HCT116 (cell line): ENCODE measurements at regions not wholly inside any gene's neighbourhood (a gene's known extent, or its start where the extent isn't known, plus 50 kb on each side); places are given as distances from the start of the nearest gene placed in this dataset.

Experiments
- ATAC-seq: fragments of 200-7000 bp; cut with Tn5 transposase; 2 replicates; pipeline ENCODE4 v1.9.1; 2020; ENCODE audit warnings: mild to moderate bottlenecking, moderate library complexity
- BruUV-seq: library from RNA; stranded (reverse); fragments of 400-500 nt; replicated peaks from 2 replicates; lab custom pipeline; 2021; lab: Mats Ljungman, UMichigan
- CTCF ChIA-PET: fragments of 300-600 bp; sonication (Branson Sonifier 250); formaldehyde crosslinking; loops from one replicate; lab custom pipeline; 2021; ENCODE audit warnings: antibody characterized with exemption; lab: Charles Lee
- POLR2A ChIA-PET: fragments of 300-600, 350-600 bp; sonication (Branson Sonifier 250); formaldehyde crosslinking; loops from one replicate; lab custom pipeline; 2021; ENCODE audit warnings: antibody characterized with exemption; lab: Charles Lee
- RAD21 ChIA-PET, 2 experiments: fragments of 300-600 bp; sonication (Branson Sonifier 250); formaldehyde crosslinking; loops; one replicate each; lab custom pipeline; 2023; ENCODE audit warnings: low total read pairs in 2 of 2; ENCODE audit not compliant: uncharacterized antibody in 2 of 2, unreplicated experiment in 2 of 2, low non-redundant PET in 1 of 2; lab: Charles Lee
- DNase-seq: peaks from one replicate; pipeline ENCODE4 v3.0.0-alpha.2; 2010; ENCODE audit warnings: low read depth, low spot score
- H2AFZ ChIP-seq: fragments of 200-600 bp; shearing (Covaris generic), sonication (generic); 2 replicates; pipeline ENCODE4 v1.6.1; 2017; ENCODE audit warnings: low read depth, mixed run types, mixed read lengths, antibody characterized with exemption, low read length; ENCODE audit not compliant: poor library complexity, severe bottlenecking
- H3K27ac ChIP-seq: 2 replicates; pipeline ENCODE4 v1.5.1; 2012; ENCODE audit warnings: low read depth, low read length
- H3K27me3 ChIP-seq: fragments of 200-600 bp; sonication (generic); 2 replicates; pipeline ENCODE4 v1.6.1; 2016; ENCODE audit warnings: mixed run types, low read length, mixed read lengths; ENCODE audit not compliant: insufficient read depth
- H3K36me3 ChIP-seq, 2 experiments: fragments of 200-500 bp in 1 of 2; fragments of 200-600 bp in 1 of 2; sonication (Bioruptor generic) in 1 of 2; sonication (generic) in 1 of 2; 2 replicates each; pipeline versions ENCODE4 v1.5.1 to v1.6.1; 2014 to 2016; ENCODE audit warnings: low read length in 2 of 2, inconsistent platforms in 1 of 2, mixed read lengths in 1 of 2, mixed run types in 1 of 2; ENCODE audit not compliant: insufficient read depth in 2 of 2, control insufficient read depth in 1 of 2
- H3K4me1 ChIP-seq, 2 experiments: fragments of 200-600 bp in 1 of 2; sonication (generic) in 1 of 2; 2 replicates each; pipeline versions ENCODE4 v1.5.1 to v1.6.1; 2012 to 2017; ENCODE audit warnings: low read length in 2 of 2, inconsistent platforms in 1 of 2, mild to moderate bottlenecking in 1 of 2, mixed read lengths in 1 of 2, mixed run types in 1 of 2, moderate library complexity in 1 of 2; ENCODE audit not compliant: insufficient read depth in 2 of 2, control insufficient read depth in 1 of 2
- H3K4me2 ChIP-seq: fragments of 200-600 bp; sonication (generic); 2 replicates; pipeline ENCODE4 v1.6.1; 2017; ENCODE audit warnings: mixed run types, low read length, mixed read lengths
- H3K4me3 ChIP-seq, 2 experiments: fragments of 200-600 bp in 1 of 2; sonication (generic) in 1 of 2; replicated peaks in 1 of 2; 2 replicates each; pipeline ENCODE4 v1.5.1; 2011 to 2016; ENCODE audit warnings: low read length in 2 of 2, control low read depth in 1 of 2, low read depth in 1 of 2, mild to moderate bottlenecking in 1 of 2, mixed read lengths in 1 of 2, mixed run types in 1 of 2
- H3K79me2 ChIP-seq: fragments of 200-600 bp; sonication (generic); 2 replicates; pipeline ENCODE4 v1.6.1; 2017; ENCODE audit warnings: mild to moderate bottlenecking, mixed run types, low read length, moderate library complexity, mixed read lengths; ENCODE audit not compliant: insufficient read depth
- H3K9ac ChIP-seq: fragments of 200-600 bp; sonication (generic); 2 replicates; pipeline ENCODE4 v1.6.1; 2016; ENCODE audit warnings: low read length, mixed read lengths
- H3K9me2 ChIP-seq: fragments of 200-600 bp; sonication (generic), shearing (Covaris generic); 2 replicates; pipeline ENCODE4 v1.6.1; 2017; ENCODE audit warnings: mixed run types, mild to moderate bottlenecking, moderate library complexity; ENCODE audit not compliant: insufficient read depth
- H3K9me3 ChIP-seq, 2 experiments: fragments of 200-500 bp in 1 of 2; fragments of 200-600 bp in 1 of 2; sonication (Bioruptor generic) in 1 of 2; sonication (generic) in 1 of 2; 2 replicates each; pipeline ENCODE4 v1.6.1; 2014 to 2017; ENCODE audit warnings: low read length in 2 of 2, mixed read lengths in 2 of 2, inconsistent platforms in 1 of 2, low read depth in 1 of 2, mild to moderate bottlenecking in 1 of 2, mixed run types in 1 of 2, moderate library complexity in 1 of 2; ENCODE audit not compliant: control insufficient read depth in 1 of 2, insufficient read depth in 1 of 2
- H4K20me1 ChIP-seq: fragments of 200-600 bp; sonication (generic), shearing (Covaris generic); 2 replicates; pipeline ENCODE4 v1.6.1; 2017; ENCODE audit warnings: mixed run types, mild to moderate bottlenecking, moderate library complexity; ENCODE audit not compliant: insufficient read depth
- CBX3 ChIP-seq: IDR thresholded peaks from 2 replicates; pipeline ENCODE4 v1.6.1; 2012; ENCODE audit warnings: low read depth
- CEBPB ChIP-seq: IDR thresholded peaks from 2 replicates; pipeline ENCODE4 v1.6.1; 2012; ENCODE audit warnings: low read depth
- ELF1 ChIP-seq: IDR thresholded peaks from 2 replicates; pipeline ENCODE4 v1.6.1; 2012; ENCODE audit warnings: low read depth, borderline replicate concordance
- EZH2 ChIP-seq: fragments of 200-600 bp; sonication (generic); IDR thresholded peaks from 2 replicates; pipeline ENCODE4 v1.6.1; 2017; ENCODE audit warnings: antibody characterized with exemption, mixed run types
- EZH2phosphoT487 ChIP-seq: fragments of 200-600 bp; IDR thresholded peaks from 2 replicates; pipeline ENCODE4 v1.6.1; 2018; ENCODE audit warnings: antibody characterized with exemption, borderline replicate concordance
- FOSL1 ChIP-seq: IDR thresholded peaks from 2 replicates; pipeline ENCODE4 v1.6.1; 2012; ENCODE audit warnings: low read depth
- RAD21 ChIP-seq: IDR thresholded peaks from 2 replicates; pipeline ENCODE4 v1.6.1; 2012; ENCODE audit warnings: low read depth, mild to moderate bottlenecking
- SIN3A ChIP-seq: IDR thresholded peaks from 2 replicates; pipeline ENCODE4 v1.6.1; 2012; ENCODE audit warnings: low read depth
- SP1 ChIP-seq: IDR thresholded peaks from 2 replicates; pipeline ENCODE4 v1.6.1; 2012; ENCODE audit warnings: low read depth
- SRF ChIP-seq: IDR thresholded peaks from 2 replicates; pipeline ENCODE4 v1.6.1; 2012; ENCODE audit warnings: low read depth
- TCF7L2 ChIP-seq: IDR thresholded peaks from 2 replicates; pipeline ENCODE4 v1.7.0; 2011; ENCODE audit warnings: borderline replicate concordance, inconsistent platforms; ENCODE audit not compliant: insufficient read depth, insufficient read length; ENCODE audit errors: extremely low read depth
- ZFX ChIP-seq: fragments of 450-650 bp; IDR thresholded peaks from 2 replicates; pipeline ENCODE4 v1.6.1; 2017
- ZNF274 ChIP-seq: fragments of 200-500 bp; sonication (Bioruptor generic); IDR thresholded peaks from 2 replicates; pipeline ENCODE4 v1.6.1; 2014; ENCODE audit warnings: mild to moderate bottlenecking, low read depth, low read length, inconsistent platforms
- intact Hi-C: fragments of 100-400 bp; cut with micrococcal nuclease; formaldehyde crosslinking; loops from 2 replicates; pipeline ENCODE4 v1.10.0; 2022
- TF ChIP-seq, protein P1 (sequence below): IDR thresholded peaks from 2 replicates; pipeline ENCODE4 v1.6.1; 2012
- TF ChIP-seq, protein P2 (sequence below): IDR thresholded peaks from 2 replicates; pipeline ENCODE4 v1.6.1; 2012; ENCODE audit warnings: low read depth

DNA sequence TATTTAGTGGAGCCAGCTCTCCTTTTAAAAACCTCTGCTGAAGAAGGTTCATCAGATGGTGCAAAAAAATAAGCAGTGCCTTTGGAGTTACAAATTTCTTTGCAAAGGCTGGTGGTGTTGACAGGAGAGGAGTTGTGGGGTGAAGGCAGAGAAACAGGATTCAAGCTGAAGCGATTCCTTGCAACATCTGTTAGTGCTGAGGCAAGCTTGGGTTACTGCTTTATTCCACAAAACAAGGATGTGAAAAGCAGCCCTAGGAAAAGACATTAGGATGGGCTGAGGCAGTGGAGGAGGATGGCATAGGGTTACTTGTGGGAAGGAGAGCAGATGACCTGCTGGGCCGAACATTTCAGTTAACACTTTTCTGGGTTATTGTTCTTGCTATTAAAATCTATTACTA, 390.7 kb downstream of the DLEU7 start:
- no peak overlapping the region for H3K27ac ChIP-seq
- no peak for TF ChIP-seq CBX3
- no peak for TF ChIP-seq FOSL1
- TF ChIP-seq, protein P1, sequence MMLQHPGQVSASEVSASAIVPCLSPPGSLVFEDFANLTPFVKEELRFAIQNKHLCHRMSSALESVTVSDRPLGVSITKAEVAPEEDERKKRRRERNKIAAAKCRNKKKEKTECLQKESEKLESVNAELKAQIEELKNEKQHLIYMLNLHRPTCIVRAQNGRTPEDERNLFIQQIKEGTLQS: no peak
- TF ChIP-seq ELF1: no peak
- TF ChIP-seq ZFX: no peak
- TF ChIP-seq EZH2: no peak
- no peak for TF ChIP-seq SP1
- TF ChIP-seq, all 23 proteins: peak for 0
- Histone ChIP-seq H4K20me1 (no peaks in the 10 kb centered on the region), H3K9me2 (no peaks in the 10 kb centered on the region), H3K4me1 (no peaks in the 10 kb centered on the region), H2AFZ (no peak overlapping the region), H3K9ac (no peak overlapping the region), H3K27me3 (no peaks in the 10 kb centered on the region), H3K4me2 (no peak overlapping the region), H3K36me3 (no peaks in the 10 kb centered on the region), H3K79me2 (no peaks in the 10 kb centered on the region), H3K9me3 (no peaks in the 10 kb centered on the region), H3K4me3 (no peak overlapping the region)
- POLR2A ChIA-PET: no interaction called here
- DNase-seq (no peak), ATAC-seq (no peak)
- RAD21 ChIA-PET: no interaction called here
- CTCF ChIA-PET: no interaction called here
- BruUV-seq: no TSS peak
- intact Hi-C loops: no loop called here

DNA sequence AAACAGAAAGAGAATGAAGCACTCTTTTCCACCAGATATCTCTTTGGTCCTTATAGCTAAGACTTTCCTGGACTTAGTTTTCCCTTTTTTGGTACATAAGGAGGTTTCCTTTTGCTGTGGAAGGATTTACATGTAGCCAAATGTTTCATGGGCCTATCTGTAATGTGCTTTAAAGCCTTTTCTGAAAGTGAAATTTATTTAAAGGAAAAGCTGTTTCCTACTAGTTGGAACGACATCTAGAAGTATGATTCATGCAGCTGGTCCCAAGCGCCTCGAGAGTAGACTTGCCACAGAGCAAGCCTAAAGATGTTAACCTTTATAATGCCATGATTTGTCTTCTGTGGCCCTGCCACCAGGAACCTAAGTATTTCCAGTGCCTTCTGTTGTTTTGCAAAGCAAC, 390.3 kb downstream of the DLEU7 start:
- TF ChIP-seq ELF1: no peak
- TF ChIP-seq TCF7L2: no peak
- TF ChIP-seq ZNF274: no peak
- TF ChIP-seq EZH2phosphoT487: no peak
- TF ChIP-seq SP1: no peak
- TF ChIP-seq CEBPB: no peak
- no peak for TF ChIP-seq FOSL1
- TF ChIP-seq, protein P2, sequence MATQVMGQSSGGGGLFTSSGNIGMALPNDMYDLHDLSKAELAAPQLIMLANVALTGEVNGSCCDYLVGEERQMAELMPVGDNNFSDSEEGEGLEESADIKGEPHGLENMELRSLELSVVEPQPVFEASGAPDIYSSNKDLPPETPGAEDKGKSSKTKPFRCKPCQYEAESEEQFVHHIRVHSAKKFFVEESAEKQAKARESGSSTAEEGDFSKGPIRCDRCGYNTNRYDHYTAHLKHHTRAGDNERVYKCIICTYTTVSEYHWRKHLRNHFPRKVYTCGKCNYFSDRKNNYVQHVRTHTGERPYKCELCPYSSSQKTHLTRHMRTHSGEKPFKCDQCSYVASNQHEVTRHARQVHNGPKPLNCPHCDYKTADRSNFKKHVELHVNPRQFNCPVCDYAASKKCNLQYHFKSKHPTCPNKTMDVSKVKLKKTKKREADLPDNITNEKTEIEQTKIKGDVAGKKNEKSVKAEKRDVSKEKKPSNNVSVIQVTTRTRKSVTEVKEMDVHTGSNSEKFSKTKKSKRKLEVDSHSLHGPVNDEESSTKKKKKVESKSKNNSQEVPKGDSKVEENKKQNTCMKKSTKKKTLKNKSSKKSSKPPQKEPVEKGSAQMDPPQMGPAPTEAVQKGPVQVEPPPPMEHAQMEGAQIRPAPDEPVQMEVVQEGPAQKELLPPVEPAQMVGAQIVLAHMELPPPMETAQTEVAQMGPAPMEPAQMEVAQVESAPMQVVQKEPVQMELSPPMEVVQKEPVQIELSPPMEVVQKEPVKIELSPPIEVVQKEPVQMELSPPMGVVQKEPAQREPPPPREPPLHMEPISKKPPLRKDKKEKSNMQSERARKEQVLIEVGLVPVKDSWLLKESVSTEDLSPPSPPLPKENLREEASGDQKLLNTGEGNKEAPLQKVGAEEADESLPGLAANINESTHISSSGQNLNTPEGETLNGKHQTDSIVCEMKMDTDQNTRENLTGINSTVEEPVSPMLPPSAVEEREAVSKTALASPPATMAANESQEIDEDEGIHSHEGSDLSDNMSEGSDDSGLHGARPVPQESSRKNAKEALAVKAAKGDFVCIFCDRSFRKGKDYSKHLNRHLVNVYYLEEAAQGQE: no peak
- no peak for TF ChIP-seq SIN3A
- no peak for TF ChIP-seq RAD21
- TF ChIP-seq, protein P1: no peak
- no peak for TF ChIP-seq SRF
- no peak for TF ChIP-seq CBX3
- TF ChIP-seq, all 23 proteins: peak for 0
- RAD21 ChIA-PET: no interaction called here
- H3K4me2 ChIP-seq: no peak overlapping the region

More for the DNA sequence above, 390.3 kb downstream of the DLEU7 start:
- Histone ChIP-seq H3K4me1 (no peaks in the 10 kb centered on the region), H3K4me3 (no peak overlapping the region), H3K9me3 (no peaks in the 10 kb centered on the region), H3K79me2 (no peaks in the 10 kb centered on the region), H3K9ac (no peak overlapping the region), H3K27me3 (no peaks in the 10 kb centered on the region), H4K20me1 (no peaks in the 10 kb centered on the region), H3K27ac (no peak overlapping the region), H2AFZ (no peak overlapping the region), H3K36me3 (no peaks in the 10 kb centered on the region), H3K9me2 (no peaks in the 10 kb centered on the region)
- ATAC-seq (no peak), DNase-seq (no peak)
- intact Hi-C loops: no loop called here
- ChIA-PET CTCF (no interaction called here), POLR2A (no interaction called here)
- BruUV-seq: no TSS peak
